Right lobe of liver (tissue), 6 donors: ENCODE measurements at regions not wholly inside any gene's neighbourhood (a gene's known extent, or its start where the extent isn't known, plus 50 kb on each side); places are given as distances from the start of the nearest gene placed in this dataset.

ENCODE experiments used
- ATAC-seq, 4 donors: fragments of 200-7000 bp; cut with Tn5 transposase; one replicate each; pipeline ENCODE4 v1.9.1; 2020; ENCODE audit warnings: mild to moderate bottlenecking in 4 of 4, moderate library complexity in 4 of 4
- DNase-seq, 3 donors: peaks; one replicate each; pipeline ENCODE4 v3.0.0-alpha.2; 2020
- H3K27ac ChIP-seq, 3 donors: fragments of 200-600 bp; one replicate each; pipeline ENCODE4 v1.8.0; 2022
- H3K27me3 ChIP-seq, 2 donors: fragments of 200-600 bp; one replicate each; pipeline ENCODE4 v1.8.0; 2022
- H3K36me3 ChIP-seq, 4 donors: fragments of 200-600 bp; sonication (generic) in 1 of 4; one replicate each; pipeline versions ENCODE4 v1.5.1 to v1.8.0; 2017 to 2022; ENCODE audit warnings: control low read depth in 1 of 4
- H3K4me1 ChIP-seq, 4 donors: fragments of 200-600 bp; sonication (generic) in 1 of 4; one replicate each; pipeline versions ENCODE4 v1.5.1 to v1.8.0; 2017 to 2022; ENCODE audit warnings: control low read depth in 1 of 4
- H3K4me3 ChIP-seq, 3 donors: fragments of 200-600 bp; one replicate each; pipeline ENCODE4 v1.8.0; 2022
- H3K9me3 ChIP-seq, 4 donors: fragments of 200-600 bp; sonication (generic) in 1 of 4; one replicate each; pipeline versions ENCODE4 v1.5.1 to v1.8.0; 2017 to 2022; ENCODE audit warnings: control low read depth in 1 of 4
- CTCF ChIP-seq, 4 donors: fragments of 200-600 bp in 3 of 4; fragments of 450-650 bp in 1 of 4; IDR thresholded peaks; one replicate each; pipeline versions ENCODE4 v1.5.1 to v1.8.0; 2016 to 2022; ENCODE audit warnings: antibody characterized with exemption in 4 of 4, mild to moderate bottlenecking in 2 of 4
- POLR2A ChIP-seq: fragments of 450-650 bp; IDR thresholded peaks from one replicate; pipeline ENCODE4 v1.6.1; 2017; ENCODE audit warnings: antibody characterized with exemption, mild to moderate bottlenecking
- WGBS: methylation state at CpG from one replicate; pipeline ENCODE4 v1.1.6; 2018; ENCODE audit warnings: low coverage, low lambda C conversion rate; ENCODE audit not compliant: insufficient coverage; ENCODE audit errors: missing lambda C conversion rate; 5-methylcytosine and 5-hydroxymethylcytosine counted together
- intact Hi-C, 2 donors: fragments of 100-400 bp; cut with DNase I; formaldehyde crosslinking; loops; one replicate each; pipeline versions ENCODE4 v1.11.2 to v1.14.1; 2022
- donor health status: DM: no; HTN: yes; CAD: no.
- donor health status: DM: no; HTN: no; CAD: no.
- donor health status: DM: no; HTN: no; CAD: no.
- donor health status: DM: no; HTN: yes; CAD: no.
- donor health status: DM: no; HTN: yes; CAD: no.

- WGBS: 72% methylated on average over 4 of the region's 4 CpGs
- Histone ChIP-seq H3K36me3 (no peaks in the 10 kb centered on the region), H3K9me3 (no peaks in the 10 kb centered on the region), H3K4me1 (no peaks in the 10 kb centered on the region), H3K27me3 (no peaks in the 10 kb centered on the region), H3K27ac (no peak overlapping the region), H3K4me3 (no peak overlapping the region)
- DNase-seq: no peak
- intact Hi-C loops: no loop called here
- ATAC-seq: no peak
- no peak for TF ChIP-seq CTCF (IDR thresholded peaks at IDR 0.05)
- TF ChIP-seq POLR2A: no peak
Measured at GRCh38 chr9:99419070-99419469, 197.0 kb downstream of the SEC61B start.

GRCh38 chr9:99421369-99421768 lies 199.3 kb downstream of the SEC61B start:
- no peaks in the 10 kb centered on the region for H3K4me1 ChIP-seq
- no peak for TF ChIP-seq CTCF (IDR thresholded peaks at IDR 0.05)
- TF ChIP-seq POLR2A: no peak
- DNase-seq (no peak), ATAC-seq (no peak)
- no peaks in the 10 kb centered on the region for H3K27me3 ChIP-seq
- intact Hi-C loops: no loop called here
- 64% methylated on average over 4 of the region's 4 CpGs for WGBS
- H3K4me3 ChIP-seq: no peak overlapping the region
- H3K27ac ChIP-seq: no peak overlapping the region
- H3K9me3 ChIP-seq: no peaks in the 10 kb centered on the region
- no peaks in the 10 kb centered on the region for H3K36me3 ChIP-seq

- Histone ChIP-seq H3K9me3 (no peaks in the 10 kb centered on the region), H3K4me3 (no peak overlapping the region), H3K4me1 (no peaks in the 10 kb centered on the region), H3K36me3 (no peaks in the 10 kb centered on the region), H3K27me3 (no peaks in the 10 kb centered on the region), H3K27ac (no peak overlapping the region)
- intact Hi-C loops: no loop called here
- ATAC-seq (no peak), DNase-seq (no peak)
- TF ChIP-seq CTCF (IDR thresholded peaks at IDR 0.05) (no peak), POLR2A (no peak)
Measured at GRCh38 chr9:99425124-99425523, 203.0 kb downstream of the SEC61B start.

GRCh38 chr9:99425923-99426842 lies 204.1 kb downstream of the SEC61B start:
- TF ChIP-seq POLR2A (no peak), CTCF (IDR thresholded peaks at IDR 0.05) (no peak)
- Histone ChIP-seq H3K27ac (no peak overlapping the region), H3K27me3 (no peaks in the 10 kb centered on the region), H3K4me1 (no peaks in the 10 kb centered on the region), H3K9me3 (no peaks in the 10 kb centered on the region), H3K4me3 (no peak overlapping the region), H3K36me3 (no peaks in the 10 kb centered on the region)
- WGBS: 17% methylated on average over 1 of the region's 1 CpG
- DNase-seq (no peak), ATAC-seq (no peak)
- intact Hi-C loops: no loop called here
